ENCODE measurements at regions not wholly inside any gene's neighbourhood (a gene's known extent, or its start where the extent isn't known, plus 50 kb on each side); places are given as distances from the start of the nearest gene placed in this dataset.

DNA sequence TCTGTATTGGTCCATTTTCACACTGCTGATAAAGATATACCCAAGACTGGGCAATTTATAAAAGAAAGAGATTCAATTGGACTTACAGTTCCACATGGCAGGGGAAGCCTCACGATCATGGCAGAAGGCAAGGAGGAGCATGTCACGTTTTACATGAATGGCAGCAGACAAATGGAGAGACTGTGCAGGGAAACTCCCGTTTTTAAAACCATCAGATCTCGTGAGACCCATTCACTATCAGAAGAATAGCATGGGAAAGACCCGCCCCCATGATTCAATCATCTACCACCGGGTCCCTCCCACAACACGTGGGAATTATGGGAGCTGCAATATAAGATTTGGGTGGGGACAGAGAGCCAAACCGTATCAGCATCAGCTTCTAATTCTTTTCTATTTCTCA lies 217.0 kb downstream of the ANAPC1 start:
- Histone ChIP-seq H3K27me3 (no peaks in the 10 kb centered on the region), H3K27ac (no peak overlapping the region), H3K4me1 (peaks cover 0 to 11% (median 0%) of the 10 kb centered on the region in 4 donors), H3K9me3 (no peaks in the 10 kb centered on the region), H3K36me3 (no peaks in the 10 kb centered on the region), H3K4me3 (no peak overlapping the region)
- no peak for DNase-seq
- TF ChIP-seq, protein P1, sequence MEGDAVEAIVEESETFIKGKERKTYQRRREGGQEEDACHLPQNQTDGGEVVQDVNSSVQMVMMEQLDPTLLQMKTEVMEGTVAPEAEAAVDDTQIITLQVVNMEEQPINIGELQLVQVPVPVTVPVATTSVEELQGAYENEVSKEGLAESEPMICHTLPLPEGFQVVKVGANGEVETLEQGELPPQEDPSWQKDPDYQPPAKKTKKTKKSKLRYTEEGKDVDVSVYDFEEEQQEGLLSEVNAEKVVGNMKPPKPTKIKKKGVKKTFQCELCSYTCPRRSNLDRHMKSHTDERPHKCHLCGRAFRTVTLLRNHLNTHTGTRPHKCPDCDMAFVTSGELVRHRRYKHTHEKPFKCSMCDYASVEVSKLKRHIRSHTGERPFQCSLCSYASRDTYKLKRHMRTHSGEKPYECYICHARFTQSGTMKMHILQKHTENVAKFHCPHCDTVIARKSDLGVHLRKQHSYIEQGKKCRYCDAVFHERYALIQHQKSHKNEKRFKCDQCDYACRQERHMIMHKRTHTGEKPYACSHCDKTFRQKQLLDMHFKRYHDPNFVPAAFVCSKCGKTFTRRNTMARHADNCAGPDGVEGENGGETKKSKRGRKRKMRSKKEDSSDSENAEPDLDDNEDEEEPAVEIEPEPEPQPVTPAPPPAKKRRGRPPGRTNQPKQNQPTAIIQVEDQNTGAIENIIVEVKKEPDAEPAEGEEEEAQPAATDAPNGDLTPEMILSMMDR (IDR thresholded peaks at IDR 0.05), result no peak
- TF ChIP-seq POLR2A (IDR thresholded peaks at IDR 0.05), result no peak

DNA sequence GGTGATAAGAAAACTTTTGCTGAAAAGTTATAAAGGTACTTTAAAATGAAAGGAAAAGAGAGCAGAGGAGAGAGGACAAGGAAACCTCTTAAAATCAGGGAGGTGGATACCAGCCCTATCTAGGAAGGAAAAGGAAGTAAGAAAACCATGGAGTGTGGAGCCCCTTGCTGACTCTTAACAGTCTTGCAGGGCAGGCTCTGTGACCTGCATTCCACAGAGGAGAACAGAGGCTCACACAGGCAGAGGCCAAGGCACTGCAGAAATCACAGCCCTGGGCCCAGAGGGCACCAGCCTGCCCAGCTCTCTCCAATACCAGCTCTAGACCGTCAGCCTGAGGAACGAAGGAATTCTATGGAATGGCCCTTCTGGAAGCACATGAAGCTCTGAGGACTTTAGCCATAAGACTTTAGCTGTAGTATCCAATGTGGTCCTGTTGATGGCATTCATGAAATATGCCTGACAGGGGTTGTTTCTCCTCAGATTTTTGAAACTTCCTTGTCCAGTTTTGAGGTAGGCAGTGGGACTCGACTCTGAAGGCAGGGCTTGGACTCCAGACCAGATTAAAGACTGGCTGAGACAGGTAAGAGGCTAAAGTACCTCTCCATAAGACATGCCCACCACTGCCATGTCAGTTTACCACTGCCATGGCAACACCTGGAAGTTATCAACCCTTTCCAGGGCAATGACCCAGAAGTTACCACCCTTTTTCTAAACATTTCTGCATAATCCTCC lies 216.3 kb downstream of the ANAPC1 start:
- H3K27me3 ChIP-seq, result no peaks in the 10 kb centered on the region
- H3K36me3 ChIP-seq, result no peaks in the 10 kb centered on the region
- TF ChIP-seq POLR2A (IDR thresholded peaks at IDR 0.05), result no peak
- TF ChIP-seq, protein P1 (IDR thresholded peaks at IDR 0.05), result peak in 3 of 6 experiments; percentile 25 to 47 (median 29)
- no peak overlapping the region for H3K27ac ChIP-seq
- H3K4me1 ChIP-seq, result peaks cover 0 to 8% (median 0%) of the 10 kb centered on the region in 4 donors
- no peaks in the 10 kb centered on the region for H3K9me3 ChIP-seq
- DNase-seq, result no peak
- H3K4me3 ChIP-seq, result no peak overlapping the region

DNA sequence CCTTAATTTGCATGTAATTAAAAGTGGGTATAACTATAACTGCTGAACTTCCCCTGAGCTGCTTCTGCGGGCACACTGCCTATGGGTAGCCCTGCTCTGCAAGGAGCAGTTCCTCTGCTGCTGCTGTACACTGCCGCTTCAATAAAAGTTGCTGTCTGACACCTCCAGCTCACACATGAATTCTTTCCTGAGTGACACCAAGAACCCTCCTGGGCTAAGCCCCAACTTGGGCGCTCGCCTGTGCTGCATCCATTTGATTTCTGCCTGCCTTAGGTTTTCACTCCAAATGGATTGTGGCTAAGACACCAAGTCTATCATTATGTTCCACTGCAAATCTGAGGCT lies 215.7 kb downstream of the ANAPC1 start:
- no peak overlapping the region for H3K27ac ChIP-seq
- no peak for TF ChIP-seq POLR2A (IDR thresholded peaks at IDR 0.05)
- TF ChIP-seq, protein P1 (IDR thresholded peaks at IDR 0.05), result no peak
- H3K27me3 ChIP-seq, result no peaks in the 10 kb centered on the region
- H3K4me1 ChIP-seq, result peaks cover 0 to 3% (median 0%) of the 10 kb centered on the region in 4 donors
- DNase-seq, result no peak
- no peak overlapping the region for H3K4me3 ChIP-seq
- H3K9me3 ChIP-seq, result no peaks in the 10 kb centered on the region
- H3K36me3 ChIP-seq, result no peaks in the 10 kb centered on the region

DNA sequence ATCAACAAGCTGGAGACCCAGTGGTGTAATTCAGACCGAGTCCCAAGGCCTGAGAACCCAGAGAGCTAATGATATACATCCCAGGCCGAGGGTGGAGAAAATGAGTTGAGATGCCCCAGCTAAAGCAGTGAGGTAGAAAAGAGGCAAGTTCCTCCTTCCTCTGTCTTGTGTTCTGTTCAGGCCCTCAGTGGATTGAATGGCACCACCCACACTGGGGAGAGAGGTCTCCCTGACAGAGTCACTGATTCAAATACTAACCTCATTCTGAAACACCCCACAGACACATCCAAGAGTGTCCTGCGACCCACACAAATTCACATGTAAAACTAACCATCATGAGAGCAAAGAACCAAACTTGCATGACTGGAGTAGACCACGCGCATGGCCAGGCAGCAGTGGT lies 215.3 kb downstream of the ANAPC1 start:
- TF ChIP-seq, protein P1 (IDR thresholded peaks at IDR 0.05), result no peak
- TF ChIP-seq POLR2A (IDR thresholded peaks at IDR 0.05), result no peak
- Histone ChIP-seq H3K36me3 (no peaks in the 10 kb centered on the region), H3K4me1 (no peaks in the 10 kb centered on the region), H3K27me3 (no peaks in the 10 kb centered on the region), H3K27ac (no peak overlapping the region), H3K4me3 (no peak overlapping the region), H3K9me3 (no peaks in the 10 kb centered on the region)
- no peak for DNase-seq

DNA sequence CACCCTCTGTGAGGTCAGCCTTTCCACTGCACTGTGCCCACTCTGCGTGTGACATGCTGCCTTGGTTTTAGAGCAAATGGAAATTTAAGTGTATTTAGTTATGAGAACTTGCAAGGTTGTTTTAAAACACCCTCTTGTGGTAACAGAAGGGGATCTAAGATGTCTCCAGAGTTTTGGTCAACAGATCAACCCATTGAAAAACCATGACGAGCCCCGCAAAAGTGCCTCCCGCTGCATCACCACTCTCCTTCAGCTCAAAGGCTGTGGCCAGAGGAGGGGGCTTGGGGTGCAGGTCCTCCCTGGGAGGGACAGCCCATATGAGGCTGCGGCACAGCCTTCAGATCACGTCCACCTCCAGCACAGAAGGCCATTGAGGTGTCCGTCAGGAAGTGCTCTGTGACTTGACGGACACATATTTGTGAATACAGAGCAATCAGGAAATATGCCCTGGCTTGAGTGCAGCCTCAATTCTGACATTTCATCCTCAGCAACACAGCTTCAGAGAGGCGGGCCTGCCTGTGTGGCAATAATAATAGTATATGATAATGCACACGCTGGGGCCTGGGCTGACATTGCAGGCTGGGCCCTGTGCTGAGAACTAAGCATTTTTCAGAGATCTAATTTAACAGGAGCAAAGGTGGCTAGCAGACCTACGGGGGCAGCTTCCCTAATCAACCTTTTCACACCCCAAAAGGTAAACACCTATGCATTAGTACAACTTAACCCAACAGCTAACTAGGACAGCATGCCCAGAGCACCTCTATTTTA lies 213.9 kb downstream of the ANAPC1 start:
- TF ChIP-seq POLR2A (IDR thresholded peaks at IDR 0.05), result no peak
- TF ChIP-seq, protein P1 (IDR thresholded peaks at IDR 0.05), result no peak
- no peak overlapping the region for H3K27ac ChIP-seq
- no peaks in the 10 kb centered on the region for H3K4me1 ChIP-seq
- DNase-seq, result no peak
- no peak overlapping the region for H3K4me3 ChIP-seq
- H3K9me3 ChIP-seq, result no peaks in the 10 kb centered on the region
- no peaks in the 10 kb centered on the region for H3K27me3 ChIP-seq
- no peaks in the 10 kb centered on the region for H3K36me3 ChIP-seq

All from Peyer's patch (tissue), 4 donors.